ENCODE measurements at regions not wholly inside any gene's neighbourhood (a gene's known extent, or its start where the extent isn't known, plus 50 kb on each side); places are given as distances from the start of the nearest gene placed in this dataset.
"Not testable (repeated sequence)": the region's sequence is repeated elsewhere in the genome, so short reads cannot be mapped to it uniquely, and the experiment has no call there.

- DNase-seq (ENCODE audit: low read depth) = no peak
- TF ChIP-seq CTCF (IDR thresholded peaks at IDR 0.05; ENCODE audit: insufficient read depth, low read length, poor library complexity, severe bottlenecking) = no peak
- no peaks in the 10 kb centered on the region for H3K36me3 ChIP-seq (ENCODE audit: control insufficient read depth, insufficient read depth, low read length)
- peaks cover 62% of the 10 kb centered on the region for H3K27me3 ChIP-seq (ENCODE audit: control insufficient read depth, insufficient read depth, low read length)
- H3K4me3 ChIP-seq (ENCODE audit: low read depth, low read length) = no peak overlapping the region
These were observed 86.4 kb downstream of the MRM1 start for GRCh38 chr17:36687736-36688135.

- no peak for TF ChIP-seq CTCF (IDR thresholded peaks at IDR 0.05; ENCODE audit: insufficient read depth, low read length, poor library complexity, severe bottlenecking)
- no peaks in the 10 kb centered on the region for H3K36me3 ChIP-seq (ENCODE audit: control insufficient read depth, insufficient read depth, low read length)
- no peak for DNase-seq (ENCODE audit: low read depth)
- peaks cover 63% of the 10 kb centered on the region for H3K27me3 ChIP-seq (ENCODE audit: control insufficient read depth, insufficient read depth, low read length)
- no peak overlapping the region for H3K4me3 ChIP-seq (ENCODE audit: low read depth, low read length)
These were observed 87.8 kb downstream of the MRM1 start for GRCh38 chr17:36689089-36689667.

GRCh38 chr17:36690190-36690589 is 88.8 kb downstream of the MRM1 start:
- TF ChIP-seq CTCF (IDR thresholded peaks at IDR 0.05; ENCODE audit: insufficient read depth, low read length, poor library complexity, severe bottlenecking) = no peak
- no peaks in the 10 kb centered on the region for H3K36me3 ChIP-seq (ENCODE audit: control insufficient read depth, insufficient read depth, low read length)
- peaks cover 63% of the 10 kb centered on the region for H3K27me3 ChIP-seq (ENCODE audit: control insufficient read depth, insufficient read depth, low read length)
- no peak for DNase-seq (ENCODE audit: low read depth)
- no peak overlapping the region for H3K4me3 ChIP-seq (ENCODE audit: low read depth, low read length)

- Histone ChIP-seq H3K4me3 (ENCODE audit: low read depth, low read length) (no peak overlapping the region), H3K27me3 (ENCODE audit: control insufficient read depth, insufficient read depth, low read length) (peaks cover 55% of the 10 kb centered on the region), H3K36me3 (ENCODE audit: control insufficient read depth, insufficient read depth, low read length) (no peaks in the 10 kb centered on the region)
- DNase-seq (ENCODE audit: low read depth) = no peak
- no peak for TF ChIP-seq CTCF (IDR thresholded peaks at IDR 0.05; ENCODE audit: insufficient read depth, low read length, poor library complexity, severe bottlenecking)
These were observed 90.2 kb downstream of the MRM1 start for GRCh38 chr17:36691606-36692005.

GRCh38 chr17:36695082-36695481 is 93.7 kb downstream of the MRM1 start:
- no peak for DNase-seq (ENCODE audit: low read depth)
- Histone ChIP-seq H3K36me3 (ENCODE audit: control insufficient read depth, insufficient read depth, low read length) (no peaks in the 10 kb centered on the region), H3K4me3 (ENCODE audit: low read depth, low read length) (no peak overlapping the region), H3K27me3 (ENCODE audit: control insufficient read depth, insufficient read depth, low read length) (peaks cover 43% of the 10 kb centered on the region)
- no peak for TF ChIP-seq CTCF (IDR thresholded peaks at IDR 0.05; ENCODE audit: insufficient read depth, low read length, poor library complexity, severe bottlenecking)

GRCh38 chr17:36695710-36696109 is 94.3 kb downstream of the MRM1 start:
- H3K27me3 ChIP-seq (ENCODE audit: control insufficient read depth, insufficient read depth, low read length) = peaks cover 38% of the 10 kb centered on the region
- not testable (repeated sequence) for DNase-seq (ENCODE audit: low read depth); H3K4me3 ChIP-seq (ENCODE audit: low read depth, low read length); H3K36me3 ChIP-seq (ENCODE audit: control insufficient read depth, insufficient read depth, low read length)

Data from kidney epithelial cell (primary cell).